NCI-H460 (cell line): ENCODE measurements at regions not wholly inside any gene's neighbourhood (a gene's known extent, or its start where the extent isn't known, plus 50 kb on each side); places are given as distances from the start of the nearest gene placed in this dataset.

Source experiments
- DNase-seq: peaks from one replicate; pipeline ENCODE4 v3.0.0-alpha.2; 2016; ENCODE audit warnings: low read depth; ENCODE audit errors: extremely low read depth

DNA sequence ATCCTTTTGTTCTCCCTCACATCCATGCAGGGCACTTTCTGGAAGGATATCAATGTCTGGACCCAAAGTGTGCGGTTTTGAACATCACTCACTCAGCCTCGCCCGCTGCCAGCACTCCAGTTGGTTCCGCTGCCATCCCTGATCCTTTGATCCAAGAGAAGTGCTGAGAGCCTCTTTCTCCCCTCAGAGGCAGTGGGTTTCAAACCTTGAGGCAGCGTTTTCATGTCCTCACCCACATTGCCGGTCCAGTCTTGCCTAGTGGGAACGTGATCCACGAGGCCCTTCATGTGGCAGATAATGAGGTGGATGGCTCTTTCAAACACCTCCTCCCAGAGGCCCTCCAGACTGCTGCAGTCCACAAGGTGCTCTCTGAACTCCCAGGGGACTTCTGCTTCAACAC is 122.2 kb downstream of the ACTL8 start:
- no peak for DNase-seq

DNA sequence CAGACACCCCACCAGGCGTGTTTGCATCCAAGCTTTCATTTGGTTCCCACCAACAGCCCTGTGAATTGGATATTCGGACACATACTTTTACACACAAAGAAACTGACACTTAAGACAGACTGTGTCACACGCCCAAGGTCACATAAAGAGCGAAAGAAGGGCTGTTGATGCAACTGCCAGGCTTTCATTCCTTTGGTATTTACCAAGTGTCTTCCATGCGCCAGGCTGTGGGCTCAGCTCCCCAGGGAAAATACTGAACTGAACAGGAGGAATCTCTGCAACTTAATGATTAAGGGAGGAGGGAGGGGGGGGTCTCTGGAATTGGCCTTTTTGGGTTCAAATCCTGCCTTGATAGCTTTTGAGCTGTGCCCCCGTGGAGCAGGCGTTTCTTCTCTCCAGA is 122.8 kb downstream of the ACTL8 start:
- DNase-seq, result no peak

GRCh38 chr1:17878837-17879236 is 123.7 kb downstream of the ACTL8 start:
- no peak for DNase-seq

GRCh38 chr1:17880449-17880848 is 125.3 kb downstream of the ACTL8 start:
- DNase-seq, result no peak

DNA sequence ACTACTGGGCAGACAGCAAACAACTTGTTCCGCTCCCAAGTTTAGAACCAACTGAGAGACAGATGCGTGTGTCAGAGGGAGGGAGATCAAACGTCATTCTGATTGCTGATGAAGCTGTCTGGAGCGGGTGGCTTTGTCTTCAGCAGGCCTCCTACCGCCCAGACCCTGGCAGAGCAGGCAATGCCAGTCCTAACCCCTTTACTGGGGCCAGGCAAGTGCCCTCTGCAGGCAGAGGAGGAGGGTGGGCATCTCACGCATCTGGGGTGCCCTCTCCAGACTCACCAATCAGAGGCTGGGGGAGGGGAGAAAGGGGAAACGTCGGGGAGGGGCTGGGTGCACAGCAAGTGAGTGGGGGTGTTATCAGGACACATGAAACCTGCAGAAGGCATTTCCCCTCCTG is 126.6 kb downstream of the ACTL8 start:
- DNase-seq, result no peak

DNA sequence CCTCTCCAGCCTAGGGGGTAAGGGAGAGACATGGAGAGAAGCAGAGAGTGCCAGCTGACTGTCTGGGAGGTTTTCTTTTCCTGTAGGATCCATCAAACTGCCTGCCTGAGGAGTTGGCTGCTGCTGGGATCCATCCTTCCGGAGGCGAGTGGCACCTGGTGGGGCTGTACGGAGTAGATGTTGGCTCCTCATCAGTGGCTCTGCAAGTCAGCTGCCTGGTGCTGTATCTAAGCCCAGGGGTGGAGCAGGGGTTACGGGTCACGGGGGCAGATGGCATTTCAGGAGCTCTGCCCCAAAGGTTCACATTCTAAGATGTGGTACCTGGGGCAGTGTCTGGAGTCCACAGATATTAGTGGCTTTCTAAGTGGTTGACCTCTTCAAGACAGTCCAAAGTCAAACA is 128.0 kb downstream of the ACTL8 start:
- DNase-seq, result no peak

DNA sequence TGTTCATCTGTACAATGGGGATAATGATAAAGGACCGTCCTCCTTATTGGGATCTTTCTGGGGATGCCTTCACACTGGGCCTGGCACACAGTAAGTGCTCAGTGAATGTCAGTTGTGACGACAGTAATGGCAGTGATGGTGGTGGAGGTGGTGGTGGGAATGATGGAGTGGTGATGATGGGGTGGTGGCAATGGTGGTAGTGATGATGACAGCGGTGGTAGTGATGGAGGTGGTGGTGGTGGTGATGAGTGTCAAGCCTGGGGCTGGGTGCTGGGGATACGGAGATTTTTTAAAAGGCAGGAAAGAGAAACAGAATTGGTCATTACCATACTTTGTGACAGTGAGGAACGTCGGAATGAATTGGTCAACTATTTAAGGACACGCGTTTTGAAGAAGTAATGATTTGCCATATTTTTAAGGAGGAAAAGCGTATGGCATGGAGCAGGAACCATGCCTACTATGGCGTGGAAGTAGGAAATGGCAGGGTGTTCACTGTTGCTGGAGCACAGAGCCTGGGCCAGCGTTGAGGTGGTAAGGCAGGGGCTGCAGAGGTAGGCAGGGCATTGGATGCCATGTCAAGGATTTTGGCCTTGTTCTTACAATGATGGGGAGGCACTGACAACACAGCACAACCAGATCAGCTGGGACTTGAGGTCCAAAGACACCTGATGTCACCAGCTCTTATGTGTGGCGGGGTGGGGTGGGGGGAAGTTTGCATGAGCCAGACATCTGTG is 128.7 kb downstream of the ACTL8 start:
- no peak for DNase-seq

DNA sequence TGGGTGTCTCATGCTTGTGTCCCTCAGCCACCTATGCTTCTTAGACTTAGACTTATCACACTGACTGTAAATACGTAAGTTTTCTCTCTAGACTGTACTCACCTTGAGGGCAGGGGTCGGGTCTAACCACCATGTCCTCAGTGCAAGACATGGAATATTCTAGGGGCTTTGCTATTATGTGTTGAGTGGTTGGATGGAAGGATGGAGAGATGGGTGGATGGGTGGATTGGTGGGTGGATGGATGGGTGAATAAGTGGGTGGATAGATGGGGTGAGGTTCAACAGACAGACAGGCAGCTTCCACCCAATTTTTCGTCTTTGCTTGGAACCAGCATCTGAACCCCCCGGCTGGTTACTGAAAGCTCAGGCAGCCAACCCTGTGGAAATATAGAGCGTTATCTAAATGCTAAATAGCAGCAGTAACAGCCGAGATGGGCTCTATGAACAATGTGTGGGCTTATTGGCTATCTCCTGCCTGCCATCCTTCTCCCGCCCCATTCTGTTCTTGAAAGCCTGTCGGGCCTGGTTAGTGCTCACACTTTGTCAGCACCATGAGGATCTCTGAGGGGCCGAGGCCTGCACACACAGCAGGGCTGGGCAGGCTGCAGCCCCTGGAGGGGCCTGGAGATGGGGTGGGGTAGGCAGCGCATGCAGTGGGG is 130.7 kb downstream of the ACTL8 start:
- DNase-seq, result no peak

GRCh38 chr1:17886386-17886785 is 131.3 kb downstream of the ACTL8 start:
- no peak for DNase-seq

DNA sequence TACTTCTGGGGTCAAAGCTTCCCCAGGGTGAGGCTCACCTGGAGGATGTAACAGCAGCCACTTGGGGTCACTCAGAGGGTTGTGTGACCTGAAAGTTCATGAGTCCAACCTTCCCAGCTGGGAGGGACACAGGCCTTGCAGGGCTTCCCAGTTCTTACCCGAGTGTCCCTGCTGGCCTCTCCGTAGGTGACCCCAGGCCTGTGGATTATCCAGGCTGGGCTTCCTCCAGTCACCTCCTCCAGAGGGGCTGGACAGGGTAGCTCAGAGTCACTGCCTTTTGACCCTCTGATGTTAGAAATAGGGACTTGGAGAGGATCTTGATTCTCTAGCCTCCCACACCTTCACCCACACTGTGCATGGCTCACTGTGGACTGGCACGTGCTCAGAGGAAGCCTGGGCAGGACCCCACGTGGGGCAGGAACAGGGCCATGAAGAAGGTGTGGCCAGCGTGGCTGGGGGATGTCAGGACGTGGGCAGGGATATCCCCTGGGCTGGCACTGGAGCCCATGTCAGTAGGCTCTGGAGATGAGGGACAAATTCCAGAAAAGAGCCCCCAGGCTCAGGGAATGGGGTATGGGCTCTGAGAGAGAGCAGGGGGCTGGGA is 131.8 kb downstream of the ACTL8 start:
- DNase-seq, result no peak

- DNase-seq, result no peak
Measured at GRCh38 chr1:17887661-17888371, 132.7 kb downstream of the ACTL8 start.

DNA sequence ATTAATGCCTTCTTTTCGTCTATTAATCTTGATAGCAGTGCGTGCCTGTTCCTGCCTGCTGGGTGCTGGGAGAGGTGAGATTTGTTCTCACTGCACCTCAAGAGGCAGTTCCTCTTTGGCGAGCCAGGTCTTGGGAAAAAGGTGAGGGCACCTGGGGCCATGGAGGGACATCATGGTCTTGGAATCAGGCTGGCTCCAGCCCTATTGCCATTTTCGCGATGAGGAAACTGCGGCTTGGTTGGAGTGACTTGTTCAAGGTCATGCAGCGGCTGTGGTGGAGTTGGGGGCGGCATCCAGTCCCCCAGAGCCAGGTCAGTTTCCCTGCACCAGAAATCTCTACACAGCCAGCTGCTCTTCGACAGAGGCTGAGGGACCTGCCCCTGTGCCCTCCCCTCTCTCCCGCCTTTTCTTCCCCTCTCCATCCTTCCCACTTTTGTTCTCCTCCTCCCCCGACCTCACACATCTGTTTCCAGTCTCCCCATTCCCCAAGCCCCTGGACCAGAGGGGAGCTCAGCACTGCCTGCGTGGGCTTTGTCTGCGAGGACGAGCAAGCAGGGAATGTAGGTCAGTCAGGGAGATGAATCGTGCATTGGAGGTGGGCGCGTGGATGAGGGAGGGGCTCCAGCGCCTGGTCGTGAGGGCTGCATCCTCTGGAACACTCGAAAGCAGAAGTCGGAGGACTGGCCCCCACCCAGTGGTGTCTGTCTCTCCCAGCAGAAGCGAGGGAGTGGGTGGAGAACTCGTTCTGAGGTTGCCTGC is 135.1 kb downstream of the ACTL8 start:
- DNase-seq, result no peak

GRCh38 chr1:17890815-17891191 is 135.7 kb downstream of the ACTL8 start:
- no peak for DNase-seq

GRCh38 chr1:17891205-17892110 is 136.3 kb downstream of the ACTL8 start:
- DNase-seq, result no peak

- DNase-seq, result no peak
Measured at GRCh38 chr1:17892225-17892624, 137.1 kb downstream of the ACTL8 start.

GRCh38 chr1:17892851-17893250 is 137.7 kb downstream of the ACTL8 start:
- DNase-seq, result no peak

- no peak for DNase-seq
Measured at GRCh38 chr1:17893891-17894631, 138.9 kb downstream of the ACTL8 start.

DNA sequence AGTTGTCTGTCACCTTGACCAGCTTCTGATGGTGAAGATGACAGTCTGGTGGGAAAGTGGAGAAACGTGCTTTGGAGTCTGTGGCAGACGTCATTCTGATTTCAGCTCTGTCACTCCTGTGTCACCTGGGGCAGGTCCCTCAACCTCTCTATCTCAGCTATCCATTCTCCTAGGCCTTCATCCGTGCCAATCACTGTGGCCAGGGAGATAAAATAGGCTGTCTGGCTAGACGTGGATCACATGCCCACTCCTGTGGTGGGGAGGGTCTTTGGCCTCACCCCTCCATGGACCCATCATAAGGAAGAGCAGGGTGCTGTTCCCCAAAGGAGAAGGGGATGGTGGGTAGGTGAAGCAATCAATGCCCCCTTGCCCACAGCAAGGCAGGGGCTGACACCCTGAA is 140.3 kb downstream of the ACTL8 start:
- DNase-seq, result no peak

- no peak for DNase-seq
Measured at GRCh38 chr1:17895986-17896385, 140.9 kb downstream of the ACTL8 start.
